Astrocyte (in vitro differentiated cells and primary cell): ENCODE measurements at regions not wholly inside any gene's neighbourhood (a gene's known extent, or its start where the extent isn't known, plus 50 kb on each side); places are given as distances from the start of the nearest gene placed in this dataset.

Source experiments
- DNase-seq: peaks from one replicate; pipeline ENCODE4 v3.0.0-alpha.2; 2010; ENCODE audit warnings: low read depth
- FAIRE-seq: peaks from 2 replicates; lab custom pipeline; 2011; peaks lifted over from hg19 to GRCh38; lab: Jason Lieb, UNC
- H2AFZ ChIP-seq: 2 replicates; pipeline ENCODE4 v1.6.0; 2012; ENCODE audit warnings: low read depth, low read length, inconsistent platforms
- H3K27ac ChIP-seq: 2 replicates; pipeline ENCODE4 v1.5.1; 2011; ENCODE audit warnings: low read depth, low read length, inconsistent platforms
- H3K27me3 ChIP-seq: 2 replicates; pipeline ENCODE4 v1.6.0; 2011; ENCODE audit warnings: low read length, inconsistent platforms; ENCODE audit not compliant: insufficient read depth
- H3K36me3 ChIP-seq: 2 replicates; pipeline ENCODE4 v1.5.1; 2011; ENCODE audit warnings: low read length, inconsistent platforms; ENCODE audit not compliant: insufficient read depth
- H3K4me1 ChIP-seq: 2 replicates; pipeline ENCODE4 v1.5.1; 2011; ENCODE audit warnings: low read length, inconsistent platforms; ENCODE audit not compliant: insufficient read depth
- H3K4me2 ChIP-seq: 2 replicates; pipeline ENCODE4 v1.6.0; 2012; ENCODE audit warnings: low read length, inconsistent platforms
- H3K4me3 ChIP-seq: 2 replicates; pipeline ENCODE4 v1.5.1; 2011; ENCODE audit warnings: low read depth, mild to moderate bottlenecking, low read length, inconsistent platforms; ENCODE audit not compliant: insufficient read depth
- H3K79me2 ChIP-seq: 2 replicates; pipeline ENCODE4 v1.6.0; 2012; ENCODE audit warnings: mild to moderate bottlenecking, low read length, inconsistent platforms; ENCODE audit not compliant: insufficient read depth
- H3K9ac ChIP-seq: 2 replicates; pipeline ENCODE4 v1.6.0; 2012; ENCODE audit warnings: mild to moderate bottlenecking, low read length, inconsistent platforms
- H3K9me3 ChIP-seq: 2 replicates; pipeline ENCODE4 v1.5.1; 2012; ENCODE audit warnings: low read depth, mild to moderate bottlenecking, low read length, inconsistent platforms; ENCODE audit not compliant: insufficient read depth
- H4K20me1 ChIP-seq: 2 replicates; pipeline ENCODE4 v1.6.0; 2012; ENCODE audit warnings: low read length, inconsistent platforms; ENCODE audit not compliant: insufficient read depth
- H3K27ac Mint-ChIP-seq: one replicate; pipeline ENCODE4 v1.8.0; 2021; ENCODE audit warnings: mild to moderate bottlenecking, mixed read lengths; ENCODE audit not compliant: unreplicated experiment
- H3K27me3 Mint-ChIP-seq: one replicate; pipeline ENCODE4 v1.8.0; 2021; ENCODE audit warnings: low read depth, mixed read lengths; ENCODE audit not compliant: unreplicated experiment
- H3K36me3 Mint-ChIP-seq: one replicate; pipeline ENCODE4 v1.8.0; 2021; ENCODE audit warnings: low read depth, mixed read lengths; ENCODE audit not compliant: unreplicated experiment
- H3K4me1 Mint-ChIP-seq: one replicate; pipeline ENCODE4 v1.8.0; 2021; ENCODE audit warnings: low read depth, mixed read lengths; ENCODE audit not compliant: unreplicated experiment
- H3K4me3 Mint-ChIP-seq: one replicate; pipeline ENCODE4 v1.8.0; 2021; ENCODE audit warnings: mild to moderate bottlenecking, moderate library complexity, mixed read lengths; ENCODE audit not compliant: unreplicated experiment
- H3K9me3 Mint-ChIP-seq: one replicate; pipeline ENCODE4 v1.8.0; 2021; ENCODE audit warnings: mild to moderate bottlenecking, mixed read lengths; ENCODE audit not compliant: unreplicated experiment
- CTCF ChIP-seq: IDR thresholded peaks from 2 replicates; pipeline ENCODE4 v1.5.1; 2011; ENCODE audit warnings: low read depth, mild to moderate bottlenecking, inconsistent platforms, low read length, moderate library complexity; ENCODE audit not compliant: insufficient read depth
- EZH2 ChIP-seq: IDR thresholded peaks from 2 replicates; pipeline ENCODE4 v1.6.1; 2012; ENCODE audit warnings: mild to moderate bottlenecking, low read length, inconsistent platforms; ENCODE audit not compliant: insufficient read depth

DNA sequence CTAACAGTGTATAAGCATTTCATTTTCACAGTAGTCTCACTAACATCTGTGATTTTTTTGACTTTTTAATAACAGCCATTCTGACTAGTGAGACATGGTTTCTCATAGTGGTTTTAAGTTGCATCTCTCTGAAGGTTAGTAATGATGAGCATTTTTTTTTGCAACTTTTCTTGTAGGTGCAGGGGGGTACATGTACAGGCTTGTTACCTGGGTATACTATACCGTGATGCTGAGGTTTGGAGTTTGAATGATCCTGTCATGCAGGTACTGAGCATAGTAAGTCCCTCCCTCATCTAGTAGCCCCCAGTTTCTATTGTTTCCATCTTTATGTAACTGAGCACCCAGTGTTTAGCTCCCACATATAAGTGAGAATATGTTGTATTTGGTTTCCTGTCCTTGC, 444.6 kb upstream of the DAB2 start:
- no peaks in the 10 kb centered on the region for H3K4me1 Mint-ChIP-seq
- H3K36me3 Mint-ChIP-seq = no peaks in the 10 kb centered on the region
- no peaks in the 10 kb centered on the region for H3K79me2 ChIP-seq
- DNase-seq = no peak
- H3K9me3 ChIP-seq = no peaks in the 10 kb centered on the region
- no peak overlapping the region for H3K27ac ChIP-seq
- no peak overlapping the region for H2AFZ ChIP-seq
- H3K27me3 Mint-ChIP-seq = peaks cover 2% of the 10 kb centered on the region
- H3K4me2 ChIP-seq = no peak overlapping the region
- no peak for TF ChIP-seq CTCF
- no peak for TF ChIP-seq EZH2
- no peak for FAIRE-seq
- no peaks in the 10 kb centered on the region for H3K36me3 ChIP-seq
- no peaks in the 10 kb centered on the region for H4K20me1 ChIP-seq
- H3K27ac Mint-ChIP-seq = no peak overlapping the region
- no peak overlapping the region for H3K9ac ChIP-seq
- H3K4me3 Mint-ChIP-seq = no peak overlapping the region
- H3K4me1 ChIP-seq = no peaks in the 10 kb centered on the region
- H3K9me3 Mint-ChIP-seq = peaks cover 2% of the 10 kb centered on the region
- H3K4me3 ChIP-seq = no peak overlapping the region
- no peaks in the 10 kb centered on the region for H3K27me3 ChIP-seq

DNA sequence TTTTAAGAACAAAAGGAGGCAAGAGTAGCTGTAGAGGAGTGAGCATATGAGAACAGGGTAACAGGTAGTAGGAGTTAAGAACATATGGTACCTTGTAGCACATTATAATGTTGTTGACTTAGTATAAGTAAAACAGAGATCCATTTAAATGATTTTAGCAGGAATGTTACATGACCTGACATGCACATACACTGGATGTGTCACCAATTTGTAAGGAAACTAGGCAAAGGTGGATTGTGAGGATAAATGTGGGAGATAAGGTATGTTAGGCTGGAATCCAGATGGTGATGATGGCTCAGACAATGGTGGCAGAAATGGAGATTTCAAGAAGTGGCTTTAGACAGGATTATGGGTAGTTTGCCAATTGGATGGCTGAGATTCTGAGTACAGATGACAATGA, 443.1 kb upstream of the DAB2 start:
- no peaks in the 10 kb centered on the region for H3K36me3 ChIP-seq
- no peak overlapping the region for H3K9ac ChIP-seq
- DNase-seq (no peak), FAIRE-seq (no peak)
- no peaks in the 10 kb centered on the region for H3K27me3 ChIP-seq
- no peaks in the 10 kb centered on the region for H3K9me3 ChIP-seq
- no peak overlapping the region for H3K4me3 Mint-ChIP-seq
- H3K27ac Mint-ChIP-seq = no peak overlapping the region
- H3K4me1 ChIP-seq = no peaks in the 10 kb centered on the region
- TF ChIP-seq EZH2 (no peak), CTCF (no peak)
- no peaks in the 10 kb centered on the region for H3K79me2 ChIP-seq
- H3K9me3 Mint-ChIP-seq = peaks cover 2% of the 10 kb centered on the region
- H3K27me3 Mint-ChIP-seq = peaks cover 2% of the 10 kb centered on the region
- H2AFZ ChIP-seq = no peak overlapping the region
- H3K4me1 Mint-ChIP-seq = no peaks in the 10 kb centered on the region
- no peak overlapping the region for H3K4me3 ChIP-seq
- no peak overlapping the region for H3K27ac ChIP-seq
- no peaks in the 10 kb centered on the region for H4K20me1 ChIP-seq
- H3K4me2 ChIP-seq = no peak overlapping the region
- no peaks in the 10 kb centered on the region for H3K36me3 Mint-ChIP-seq

GRCh38 chr5:39863926-39864552, 439.3 kb upstream of the DAB2 start:
- Histone ChIP-seq H3K27ac (no peak overlapping the region), H2AFZ (no peak overlapping the region), H3K9ac (no peak overlapping the region), H3K4me2 (no peak overlapping the region), H3K4me3 (no peak overlapping the region), H4K20me1 (no peaks in the 10 kb centered on the region), H3K27me3 (no peaks in the 10 kb centered on the region), H3K9me3 (no peaks in the 10 kb centered on the region), H3K79me2 (no peaks in the 10 kb centered on the region), H3K4me1 (no peaks in the 10 kb centered on the region), H3K36me3 (no peaks in the 10 kb centered on the region)
- FAIRE-seq (no peak), DNase-seq (no peak)
- Mint-ChIP-seq H3K9me3 (no peaks in the 10 kb centered on the region), H3K4me3 (no peak overlapping the region), H3K36me3 (no peaks in the 10 kb centered on the region), H3K27me3 (peaks cover 2% of the 10 kb centered on the region), H3K27ac (no peak overlapping the region), H3K4me1 (no peaks in the 10 kb centered on the region)
- TF ChIP-seq CTCF (no peak), EZH2 (no peak)
